GM12892 (cell line): ENCODE measurements at regions not wholly inside any gene's neighbourhood (a gene's known extent, or its start where the extent isn't known, plus 50 kb on each side); places are given as distances from the start of the nearest gene placed in this dataset.

ENCODE experiments used
- DNase-seq: peaks from one replicate; pipeline ENCODE4 v3.0.0; 2011; ENCODE audit not compliant: insufficient read length
- FAIRE-seq: peaks from 2 replicates; lab custom pipeline; 2011; peaks lifted over from hg19 to GRCh38; lab: Jason Lieb, UNC
- POLR2A ChIP-seq: IDR thresholded peaks from 2 replicates; pipeline ENCODE4 v1.6.1; 2011; ENCODE audit warnings: low read depth, low read length, control low read depth
- POLR2AphosphoS5 ChIP-seq: IDR thresholded peaks from 2 replicates; pipeline ENCODE4 v1.6.1; 2011; ENCODE audit warnings: low read depth, low read length, control low read depth
- TAF1 ChIP-seq: IDR thresholded peaks from 2 replicates; pipeline ENCODE4 v1.6.1; 2011; ENCODE audit warnings: low read depth, mild to moderate bottlenecking, control low read depth, low read length, borderline replicate concordance

DNA sequence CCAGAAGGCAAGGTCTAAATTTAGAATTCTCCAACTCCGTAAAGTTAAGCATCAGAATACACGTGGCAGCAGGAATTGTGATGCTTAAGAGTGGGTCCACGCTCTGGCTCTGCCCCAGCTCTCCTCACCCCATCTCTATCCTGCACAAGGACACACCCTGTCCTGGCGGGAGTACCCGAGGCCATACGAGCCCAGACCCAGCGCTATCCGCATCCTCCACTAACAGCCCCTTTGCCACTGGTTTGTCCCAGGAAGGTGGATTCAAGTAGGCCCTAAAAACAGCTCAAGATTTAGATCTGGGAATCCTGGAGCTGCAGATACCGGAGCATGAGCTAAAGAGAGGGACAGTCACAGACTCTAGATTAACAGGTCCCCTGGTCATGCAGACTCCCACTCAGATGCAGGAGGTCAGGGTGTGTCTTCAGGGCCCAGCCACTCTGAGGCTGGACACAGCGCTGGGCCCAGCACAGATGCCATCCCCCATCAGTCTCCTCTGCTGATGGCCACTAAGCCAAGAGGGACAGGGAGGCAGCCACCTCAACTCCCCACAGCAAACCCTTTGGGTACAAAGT lies 393.3 kb downstream of the NPHP4 start:
- TF ChIP-seq POLR2AphosphoS5, result no peak
- no peak for TF ChIP-seq TAF1
- no peak for TF ChIP-seq POLR2A
- FAIRE-seq (no peak), DNase-seq (no peak)

DNA sequence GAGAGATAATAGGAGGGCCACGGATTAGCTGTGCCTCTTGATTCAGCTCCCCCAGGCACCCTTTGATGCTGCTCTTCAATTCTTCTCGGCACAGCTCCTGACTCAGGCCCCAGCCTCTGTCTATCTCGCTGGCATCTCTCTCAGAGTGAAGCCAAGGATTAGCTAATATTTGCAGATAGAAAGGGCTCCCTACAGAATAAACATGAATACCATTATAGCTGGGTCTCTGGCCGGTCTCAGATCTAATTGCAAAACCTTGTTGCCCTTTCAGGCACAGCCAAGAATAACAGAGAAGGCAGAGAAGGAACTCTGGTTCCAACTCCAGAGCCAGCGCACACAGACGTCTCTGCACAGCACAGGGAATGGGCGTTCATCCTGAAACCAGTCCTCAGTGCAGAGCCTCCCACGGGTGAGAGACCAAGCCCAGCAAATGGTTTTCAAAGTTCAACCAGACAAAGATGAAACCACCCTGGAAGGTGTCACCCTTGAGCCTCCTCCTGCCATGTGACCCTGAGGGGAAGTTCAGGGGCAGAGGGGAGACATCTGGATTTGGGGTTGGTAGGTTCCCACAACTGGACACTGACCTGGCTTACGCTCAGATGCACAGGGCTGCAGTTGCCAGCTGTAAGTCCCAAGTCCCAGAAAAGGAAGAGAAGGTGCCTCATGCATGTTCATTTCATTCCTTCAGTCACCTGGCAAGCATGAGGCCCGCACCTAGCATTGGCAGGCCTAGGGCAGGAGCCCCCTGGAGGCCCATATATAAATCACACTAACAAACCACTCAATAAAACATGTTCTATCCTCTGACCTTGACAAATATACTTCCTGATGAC lies 394.0 kb downstream of the NPHP4 start:
- FAIRE-seq, result no peak
- no peak for DNase-seq
- TF ChIP-seq TAF1 (no peak), POLR2A (no peak), POLR2AphosphoS5 (no peak)

DNA sequence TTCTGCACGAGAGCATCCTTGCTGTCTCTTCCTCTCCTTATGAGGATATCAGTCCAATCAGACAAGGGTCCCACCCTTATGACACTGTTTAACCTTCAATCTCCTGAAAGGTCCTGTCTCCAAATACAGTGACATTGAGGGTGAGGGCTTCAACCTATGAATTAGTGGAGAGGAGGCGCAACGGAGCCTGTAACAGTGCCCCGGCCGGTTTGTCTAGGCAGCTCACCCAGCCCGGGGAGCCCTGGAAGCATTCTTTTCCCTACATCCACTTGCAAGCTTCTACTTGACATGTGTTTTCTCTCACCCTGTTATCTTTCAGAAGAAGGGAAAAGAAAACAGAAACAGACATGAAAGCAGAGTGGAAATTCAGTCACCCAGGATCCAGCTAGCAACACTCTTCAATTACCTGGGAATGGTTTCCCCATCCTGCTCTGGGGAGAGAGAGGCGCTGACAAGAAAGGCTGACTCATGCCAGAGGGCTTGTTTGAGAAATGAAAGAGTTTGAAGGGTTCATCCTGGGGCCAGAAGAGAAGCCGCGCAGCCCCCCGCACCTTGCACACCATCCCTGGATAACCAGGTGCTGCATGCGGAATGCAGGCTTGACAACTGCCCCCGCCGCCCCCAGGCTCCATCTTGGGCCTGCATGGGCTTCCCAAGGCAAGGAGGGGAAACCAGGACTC lies 394.9 kb downstream of the NPHP4 start:
- DNase-seq (no peak), FAIRE-seq (no peak)

DNA sequence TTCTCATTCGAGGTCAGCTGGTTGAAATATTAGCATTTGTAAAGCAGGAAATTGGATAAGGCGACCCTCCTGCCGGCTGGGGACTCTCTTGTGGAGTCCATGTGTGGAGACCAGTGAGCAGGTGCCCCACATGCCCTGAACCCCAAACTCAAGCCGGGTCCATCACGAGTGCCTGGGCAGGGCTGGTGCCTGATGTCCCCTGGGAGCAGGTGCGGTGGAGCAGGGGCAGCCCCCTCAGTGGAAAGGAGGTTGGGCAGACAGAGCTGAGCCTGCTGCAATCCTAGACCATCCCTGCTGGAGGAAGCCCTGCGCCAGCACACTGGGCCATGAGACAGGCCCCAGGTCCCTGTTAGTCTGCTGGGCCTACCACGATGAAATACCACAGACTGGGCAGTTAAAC lies 395.6 kb downstream of the NPHP4 start:
- FAIRE-seq, result no peak
- no peak for TF ChIP-seq POLR2A

More for the DNA sequence above, 394.9 kb downstream of the NPHP4 start:
- no peak for TF ChIP-seq POLR2AphosphoS5
- no peak for TF ChIP-seq TAF1
- no peak for TF ChIP-seq POLR2A

DNA sequence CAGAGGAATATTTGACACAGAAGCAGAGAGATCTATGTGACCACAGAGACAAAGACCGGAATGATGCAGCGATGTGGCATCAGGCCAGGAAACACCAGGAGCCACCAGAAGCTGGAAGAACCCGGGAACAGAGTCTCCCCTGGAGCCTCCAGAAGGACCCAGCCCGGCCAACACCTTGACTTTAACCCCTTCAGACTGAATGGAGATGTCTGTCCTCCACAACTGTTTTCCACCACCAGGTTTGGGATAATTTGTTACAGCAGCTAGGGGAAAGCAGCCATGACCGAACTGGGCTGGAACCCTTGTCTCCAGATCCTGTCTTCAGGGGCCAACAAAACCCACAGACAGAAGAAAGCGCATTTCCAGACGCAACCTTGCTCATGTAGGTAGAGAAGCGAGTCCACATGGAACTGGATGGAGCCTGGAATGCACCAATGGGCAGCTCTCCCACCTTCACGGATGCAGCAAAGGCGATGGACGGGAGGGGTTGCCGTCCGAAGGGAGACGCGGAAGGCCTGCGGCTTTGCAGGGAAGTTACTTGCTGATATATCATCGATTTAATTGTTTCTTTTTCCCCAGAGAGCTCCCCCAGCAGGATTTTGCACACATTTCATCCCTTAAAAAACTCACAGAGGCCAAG lies 396.6 kb downstream of the NPHP4 start:
- TF ChIP-seq TAF1 (no peak), POLR2AphosphoS5 (no peak), POLR2A (no peak)
- no peak for FAIRE-seq
- no peak for DNase-seq

More for the DNA sequence above, 395.6 kb downstream of the NPHP4 start:
- DNase-seq, result no peak

- DNase-seq, result no peak
- FAIRE-seq, result no peak
Observed at GRCh38 chr1:5594056-5594956, 397.9 kb downstream of the NPHP4 start.

DNA sequence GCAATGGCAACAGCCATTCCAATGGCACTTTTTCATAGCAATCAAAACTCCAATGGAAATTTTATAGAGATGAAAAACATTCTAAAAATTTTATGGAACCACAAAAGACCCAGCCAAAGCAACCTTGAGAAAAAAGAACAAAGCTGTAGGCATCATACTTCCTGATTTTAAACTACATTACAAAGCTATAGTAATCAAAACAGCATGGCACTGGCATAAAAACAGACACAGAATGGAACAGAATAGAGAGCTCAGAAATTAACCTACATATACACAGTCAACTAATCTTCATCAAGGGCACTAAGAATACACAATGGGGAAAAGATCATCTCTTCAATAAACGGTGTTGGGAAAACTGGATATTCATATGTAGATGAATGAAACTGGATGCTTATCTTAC lies 401.5 kb downstream of the NPHP4 start:
- DNase-seq (no peak), FAIRE-seq (no peak)
- TF ChIP-seq TAF1, result no peak
- TF ChIP-seq POLR2A, result no peak
- TF ChIP-seq POLR2AphosphoS5, result no peak

More at GRCh38 chr1:5594056-5594956, 397.9 kb downstream of the NPHP4 start:
- no peak for TF ChIP-seq POLR2AphosphoS5
- no peak for TF ChIP-seq TAF1
- no peak for TF ChIP-seq POLR2A

DNA sequence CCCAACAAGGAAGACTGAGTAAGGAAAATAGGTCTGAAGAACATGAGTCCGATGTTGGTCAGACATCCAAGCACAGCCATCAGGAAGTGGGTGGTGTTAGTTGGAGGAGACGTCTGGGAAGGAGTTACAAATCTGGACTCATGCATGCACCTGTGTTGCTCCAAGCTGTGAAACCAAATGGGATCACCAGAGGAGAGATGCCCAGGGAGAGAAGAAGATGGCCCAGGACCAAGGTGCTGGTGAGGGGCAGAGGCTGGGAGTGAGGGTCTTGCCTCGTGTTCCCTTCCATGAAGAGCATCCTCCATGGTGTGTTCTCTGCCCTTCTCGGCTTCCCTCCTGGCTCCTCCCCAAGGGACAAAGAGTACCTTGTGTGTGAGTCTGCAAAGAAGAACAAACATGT lies 405.6 kb downstream of the NPHP4 start:
- TF ChIP-seq POLR2A (no peak), POLR2AphosphoS5 (no peak), TAF1 (no peak)
- no peak for DNase-seq
- no peak for FAIRE-seq

GRCh38 chr1:5585256-5585655 lies 407.0 kb downstream of the NPHP4 start:
- DNase-seq, result no peak
- no peak for FAIRE-seq
- TF ChIP-seq POLR2AphosphoS5 (no peak), TAF1 (no peak), POLR2A (no peak)

DNA sequence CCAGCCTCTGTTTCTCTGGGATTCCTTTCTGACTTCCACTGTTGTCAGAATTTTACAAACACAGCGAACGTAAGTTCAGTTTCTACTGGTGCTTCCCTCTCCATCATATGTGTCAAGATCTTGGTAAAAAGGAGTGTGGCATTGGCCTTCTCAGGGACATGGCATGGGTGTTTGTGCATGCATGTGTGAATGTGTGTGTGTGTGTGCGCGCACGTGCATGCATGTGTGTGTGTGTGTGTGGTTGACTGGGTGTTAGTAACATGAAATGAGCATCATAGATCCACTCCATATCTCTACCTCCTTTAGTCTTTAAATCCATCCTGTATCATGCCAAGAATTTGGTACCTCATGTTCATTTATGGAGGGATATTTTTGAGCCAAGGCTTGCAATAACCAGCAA lies 411.3 kb downstream of the NPHP4 start:
- TF ChIP-seq POLR2AphosphoS5 (no peak), POLR2A (no peak), TAF1 (no peak)
- DNase-seq (no peak), FAIRE-seq (no peak)
